ENCODE measurements at regions not wholly inside any gene's neighbourhood (a gene's known extent, or its start where the extent isn't known, plus 50 kb on each side); places are given as distances from the start of the nearest gene placed in this dataset.

DNA sequence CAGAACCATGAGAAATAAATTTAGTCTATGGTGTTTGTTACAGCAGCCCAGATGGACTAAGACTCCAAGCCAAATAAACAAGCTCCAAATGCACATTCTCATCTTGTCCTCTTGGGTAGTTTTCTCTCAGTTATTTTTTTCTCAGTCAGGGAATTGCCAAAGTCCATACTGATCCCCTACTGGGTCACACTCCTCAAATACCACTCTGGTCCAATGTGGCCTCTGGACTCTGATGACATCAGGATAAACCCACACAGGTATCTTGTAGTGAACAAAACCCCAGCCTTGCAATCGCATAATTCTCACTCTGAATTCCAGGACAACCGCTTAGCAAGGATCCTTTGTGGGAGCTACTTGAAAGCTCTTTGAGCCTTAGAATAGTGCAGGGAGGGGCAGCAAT lies 248.4 kb upstream of the JUN start:
- TF ChIP-seq, protein P1, sequence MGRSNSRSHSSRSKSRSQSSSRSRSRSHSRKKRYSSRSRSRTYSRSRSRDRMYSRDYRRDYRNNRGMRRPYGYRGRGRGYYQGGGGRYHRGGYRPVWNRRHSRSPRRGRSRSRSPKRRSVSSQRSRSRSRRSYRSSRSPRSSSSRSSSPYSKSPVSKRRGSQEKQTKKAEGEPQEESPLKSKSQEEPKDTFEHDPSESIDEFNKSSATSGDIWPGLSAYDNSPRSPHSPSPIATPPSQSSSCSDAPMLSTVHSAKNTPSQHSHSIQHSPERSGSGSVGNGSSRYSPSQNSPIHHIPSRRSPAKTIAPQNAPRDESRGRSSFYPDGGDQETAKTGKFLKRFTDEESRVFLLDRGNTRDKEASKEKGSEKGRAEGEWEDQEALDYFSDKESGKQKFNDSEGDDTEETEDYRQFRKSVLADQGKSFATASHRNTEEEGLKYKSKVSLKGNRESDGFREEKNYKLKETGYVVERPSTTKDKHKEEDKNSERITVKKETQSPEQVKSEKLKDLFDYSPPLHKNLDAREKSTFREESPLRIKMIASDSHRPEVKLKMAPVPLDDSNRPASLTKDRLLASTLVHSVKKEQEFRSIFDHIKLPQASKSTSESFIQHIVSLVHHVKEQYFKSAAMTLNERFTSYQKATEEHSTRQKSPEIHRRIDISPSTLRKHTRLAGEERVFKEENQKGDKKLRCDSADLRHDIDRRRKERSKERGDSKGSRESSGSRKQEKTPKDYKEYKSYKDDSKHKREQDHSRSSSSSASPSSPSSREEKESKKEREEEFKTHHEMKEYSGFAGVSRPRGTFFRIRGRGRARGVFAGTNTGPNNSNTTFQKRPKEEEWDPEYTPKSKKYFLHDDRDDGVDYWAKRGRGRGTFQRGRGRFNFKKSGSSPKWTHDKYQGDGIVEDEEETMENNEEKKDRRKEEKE (IDR thresholded peaks at IDR 0.05; ENCODE audit: borderline replicate concordance in 1 of 2, control insufficient read depth in 1 of 2, low read depth in 2 of 2, low read length in 1 of 2): no peak
- TF ChIP-seq EHMT2 (IDR thresholded peaks at IDR 0.05) (no peak), NFE2L1 (tag; IDR thresholded peaks at IDR 0.05; ENCODE audit: borderline replicate concordance, low read depth) (no peak), MAFF (IDR thresholded peaks at IDR 0.05; ENCODE audit: low read length) (no peak), ETV5 (CRISPR knock-in tag; IDR thresholded peaks at IDR 0.05; ENCODE audit: low read depth) (no peak), FOXJ3 (CRISPR knock-in tag; IDR thresholded peaks at IDR 0.05) (no peak), ZFP30 (CRISPR knock-in tag; IDR thresholded peaks at IDR 0.05; ENCODE audit: borderline replicate concordance) (no peak), MYBL2 (IDR thresholded peaks at IDR 0.05; ENCODE audit: low read depth) (no peak), MYBL2 (CRISPR knock-in tag; IDR thresholded peaks at IDR 0.05; ENCODE audit: borderline replicate concordance) (no peak), HSF4 (CRISPR knock-in tag; IDR thresholded peaks at IDR 0.05; ENCODE audit: borderline replicate concordance) (no peak)
- TF ChIP-seq, protein P2, sequence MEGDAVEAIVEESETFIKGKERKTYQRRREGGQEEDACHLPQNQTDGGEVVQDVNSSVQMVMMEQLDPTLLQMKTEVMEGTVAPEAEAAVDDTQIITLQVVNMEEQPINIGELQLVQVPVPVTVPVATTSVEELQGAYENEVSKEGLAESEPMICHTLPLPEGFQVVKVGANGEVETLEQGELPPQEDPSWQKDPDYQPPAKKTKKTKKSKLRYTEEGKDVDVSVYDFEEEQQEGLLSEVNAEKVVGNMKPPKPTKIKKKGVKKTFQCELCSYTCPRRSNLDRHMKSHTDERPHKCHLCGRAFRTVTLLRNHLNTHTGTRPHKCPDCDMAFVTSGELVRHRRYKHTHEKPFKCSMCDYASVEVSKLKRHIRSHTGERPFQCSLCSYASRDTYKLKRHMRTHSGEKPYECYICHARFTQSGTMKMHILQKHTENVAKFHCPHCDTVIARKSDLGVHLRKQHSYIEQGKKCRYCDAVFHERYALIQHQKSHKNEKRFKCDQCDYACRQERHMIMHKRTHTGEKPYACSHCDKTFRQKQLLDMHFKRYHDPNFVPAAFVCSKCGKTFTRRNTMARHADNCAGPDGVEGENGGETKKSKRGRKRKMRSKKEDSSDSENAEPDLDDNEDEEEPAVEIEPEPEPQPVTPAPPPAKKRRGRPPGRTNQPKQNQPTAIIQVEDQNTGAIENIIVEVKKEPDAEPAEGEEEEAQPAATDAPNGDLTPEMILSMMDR (IDR thresholded peaks at IDR 0.05 in 2 of 3, conservative IDR thresholded peaks at IDR 0.05 in 1 of 3; ENCODE audit: insufficient read depth in 2 of 3, low read depth in 1 of 3, low read length in 3 of 3): no peak
